ENCODE measurements at regions not wholly inside any gene's neighbourhood (a gene's known extent, or its start where the extent isn't known, plus 50 kb on each side); places are given as distances from the start of the nearest gene placed in this dataset.

DNA sequence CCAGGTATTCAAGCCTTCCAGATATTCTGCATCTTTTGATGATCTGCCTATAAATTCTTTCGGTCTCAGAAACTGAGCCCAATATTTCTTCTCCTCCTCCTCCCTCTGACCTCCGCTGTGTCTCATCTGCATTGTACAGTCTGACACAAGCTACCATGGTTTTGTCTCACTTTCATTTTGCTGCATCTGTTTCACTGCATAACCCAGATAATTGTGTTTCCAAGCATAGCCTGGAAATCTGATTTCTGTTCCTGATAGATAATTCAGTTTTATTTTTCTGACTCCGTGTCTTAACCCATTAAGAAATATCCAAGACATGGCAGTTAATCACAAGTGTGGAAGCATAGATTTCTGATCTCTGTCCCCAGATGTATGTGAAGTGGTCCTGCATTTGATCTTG lies 374.2 kb upstream of the SEMA3A start:
- H3K4me3 ChIP-seq (ENCODE audit: low read depth, low read length) = no peak overlapping the region
- DNase-seq (ENCODE audit: low read depth) = no peak
- TF ChIP-seq, protein P1, sequence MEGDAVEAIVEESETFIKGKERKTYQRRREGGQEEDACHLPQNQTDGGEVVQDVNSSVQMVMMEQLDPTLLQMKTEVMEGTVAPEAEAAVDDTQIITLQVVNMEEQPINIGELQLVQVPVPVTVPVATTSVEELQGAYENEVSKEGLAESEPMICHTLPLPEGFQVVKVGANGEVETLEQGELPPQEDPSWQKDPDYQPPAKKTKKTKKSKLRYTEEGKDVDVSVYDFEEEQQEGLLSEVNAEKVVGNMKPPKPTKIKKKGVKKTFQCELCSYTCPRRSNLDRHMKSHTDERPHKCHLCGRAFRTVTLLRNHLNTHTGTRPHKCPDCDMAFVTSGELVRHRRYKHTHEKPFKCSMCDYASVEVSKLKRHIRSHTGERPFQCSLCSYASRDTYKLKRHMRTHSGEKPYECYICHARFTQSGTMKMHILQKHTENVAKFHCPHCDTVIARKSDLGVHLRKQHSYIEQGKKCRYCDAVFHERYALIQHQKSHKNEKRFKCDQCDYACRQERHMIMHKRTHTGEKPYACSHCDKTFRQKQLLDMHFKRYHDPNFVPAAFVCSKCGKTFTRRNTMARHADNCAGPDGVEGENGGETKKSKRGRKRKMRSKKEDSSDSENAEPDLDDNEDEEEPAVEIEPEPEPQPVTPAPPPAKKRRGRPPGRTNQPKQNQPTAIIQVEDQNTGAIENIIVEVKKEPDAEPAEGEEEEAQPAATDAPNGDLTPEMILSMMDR (IDR thresholded peaks at IDR 0.05; ENCODE audit: low read depth, low read length, missing control alignments) = no peak
- in situ Hi-C loops (cut with HindIII; ENCODE audit: low sequenced_read_pairs) = no loop called here

DNA sequence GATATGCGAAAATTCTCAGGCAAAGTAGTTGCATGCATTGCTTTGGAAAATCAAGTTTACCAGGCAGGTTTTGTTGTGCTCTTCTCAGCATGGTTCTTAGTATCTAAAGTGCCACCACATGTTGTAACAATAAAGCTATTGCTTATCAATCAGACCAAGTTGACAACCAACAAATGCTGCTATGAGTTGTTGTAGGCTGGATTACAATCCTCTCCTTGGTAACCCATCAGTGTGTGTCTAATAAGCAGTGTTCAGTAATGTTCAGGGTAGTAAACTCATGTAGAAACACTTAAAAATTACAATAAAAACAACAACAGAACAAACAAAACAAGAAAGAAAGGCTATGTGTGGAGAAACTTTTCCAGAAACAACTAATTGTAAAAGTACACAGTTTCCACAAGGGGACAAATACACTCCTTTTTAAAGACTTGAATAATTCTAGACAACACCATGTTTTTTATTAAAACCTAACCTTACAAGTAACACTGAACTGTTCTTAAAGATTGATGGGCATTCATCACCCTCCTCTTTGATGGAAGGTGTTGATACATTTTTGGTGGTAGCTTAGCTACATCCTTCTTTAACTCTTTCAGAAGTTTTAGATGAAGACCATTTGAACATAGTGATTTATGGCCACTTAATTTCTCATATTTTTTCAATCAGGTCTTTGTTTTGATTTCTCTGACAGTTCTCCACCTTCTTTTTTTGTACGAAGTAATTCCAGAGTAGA lies 370.9 kb upstream of the SEMA3A start:
- in situ Hi-C loops (cut with HindIII; ENCODE audit: low sequenced_read_pairs) = no loop called here
- TF ChIP-seq, protein P1 (IDR thresholded peaks at IDR 0.05; ENCODE audit: low read depth, low read length, missing control alignments) = no peak
- DNase-seq (ENCODE audit: low read depth) = no peak

DNA sequence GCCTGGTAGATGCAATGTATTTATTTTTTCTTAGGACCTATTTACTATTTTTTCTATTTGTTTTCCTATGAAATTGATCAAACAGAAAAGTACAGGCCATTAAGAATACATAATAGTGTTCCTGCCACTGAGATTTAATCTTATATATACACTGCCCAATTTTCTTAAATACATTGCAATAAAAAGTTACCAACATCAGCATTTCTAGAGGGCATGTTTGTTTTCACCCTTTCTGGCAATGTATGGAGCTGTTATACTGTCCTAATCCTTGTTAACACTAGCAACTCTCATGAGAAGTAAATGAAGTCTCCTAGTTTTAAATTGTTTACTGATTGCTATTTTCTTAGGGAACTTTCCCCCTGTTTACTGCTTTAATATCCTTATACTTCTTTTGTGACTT lies 359.1 kb upstream of the SEMA3A start:
- no peak for DNase-seq (ENCODE audit: low read depth)
- TF ChIP-seq, protein P1 (IDR thresholded peaks at IDR 0.05; ENCODE audit: low read depth, low read length, missing control alignments) = no peak
- in situ Hi-C loops (cut with HindIII; ENCODE audit: low sequenced_read_pairs) = no loop called here
- H3K4me3 ChIP-seq (ENCODE audit: low read depth, low read length) = no peak overlapping the region

More for the DNA sequence above, 370.9 kb upstream of the SEMA3A start:
- H3K4me3 ChIP-seq (ENCODE audit: low read depth, low read length) = no peak overlapping the region

DNA sequence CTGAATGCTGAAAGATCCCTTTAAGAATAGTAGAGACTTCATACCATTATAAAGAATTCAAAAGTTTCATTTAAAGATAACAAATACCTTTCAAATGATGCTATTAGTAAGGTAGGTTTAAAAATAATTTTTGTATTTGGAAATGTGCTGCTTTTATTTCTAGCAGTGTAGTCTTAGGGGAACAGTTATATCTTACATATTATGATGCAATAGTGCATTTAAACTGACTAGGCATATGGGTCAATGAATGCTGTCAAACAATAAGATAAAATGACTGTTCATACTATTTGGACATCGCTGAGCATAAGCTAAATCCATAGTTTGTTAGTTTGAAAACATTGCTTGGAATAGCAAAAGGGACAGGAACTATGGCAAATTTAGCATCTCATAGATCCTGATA lies 354.8 kb upstream of the SEMA3A start:
- in situ Hi-C loops (cut with HindIII; ENCODE audit: low sequenced_read_pairs) = no loop called here
- TF ChIP-seq, protein P1 (IDR thresholded peaks at IDR 0.05; ENCODE audit: low read depth, low read length, missing control alignments) = no peak
- no peak for DNase-seq (ENCODE audit: low read depth)
- no peak overlapping the region for H3K4me3 ChIP-seq (ENCODE audit: low read depth, low read length)

DNA sequence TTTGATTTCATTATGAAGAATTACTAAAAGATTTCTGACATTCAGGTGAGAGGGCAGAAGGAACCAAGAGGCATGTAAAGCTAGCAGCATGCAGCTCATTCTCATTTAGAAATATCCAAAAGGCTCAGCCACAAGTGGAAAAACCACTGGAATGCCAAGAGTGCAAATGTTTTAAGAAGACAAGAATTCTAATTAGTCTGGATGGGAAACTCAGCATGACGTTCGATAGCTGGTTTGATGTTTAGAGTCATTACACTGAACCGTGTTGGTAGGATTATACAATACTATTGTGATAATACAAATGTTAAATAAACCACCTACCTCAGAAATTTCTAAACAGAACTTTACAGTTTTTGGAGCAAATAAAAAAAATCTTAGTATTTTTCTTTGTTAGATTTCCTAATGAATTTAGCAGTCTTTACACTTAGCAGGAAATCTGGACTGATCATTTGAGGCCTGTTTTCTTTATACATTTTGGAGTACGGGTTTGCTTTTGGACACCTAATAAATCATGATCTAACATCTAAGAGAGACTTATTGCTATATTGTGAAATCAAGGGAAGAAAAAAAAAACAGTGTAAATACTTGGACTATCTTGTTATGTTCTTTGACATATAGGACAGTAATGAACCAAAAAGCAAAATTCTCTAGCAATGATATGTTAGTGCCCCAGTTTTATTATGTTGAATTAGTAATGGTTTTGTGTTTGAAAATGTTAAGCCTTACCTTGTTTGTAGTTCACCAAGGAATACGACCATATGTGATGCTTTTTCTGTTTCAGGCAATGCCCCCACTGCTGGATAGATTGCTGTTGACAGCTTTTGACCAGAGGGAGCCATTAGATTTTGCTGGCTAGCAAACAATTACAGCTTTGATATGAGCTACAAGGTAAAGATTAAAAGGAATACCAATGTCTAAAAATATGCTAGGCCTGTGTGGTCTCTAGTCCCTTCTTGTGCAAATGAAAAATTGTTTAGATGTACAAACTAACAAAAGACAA lies 354.1 kb upstream of the SEMA3A start:
- TF ChIP-seq, protein P1 (IDR thresholded peaks at IDR 0.05; ENCODE audit: low read depth, low read length, missing control alignments) = no peak
- no peak overlapping the region for H3K4me3 ChIP-seq (ENCODE audit: low read depth, low read length)
- DNase-seq (ENCODE audit: low read depth) = peak; percentile 97
- in situ Hi-C loops (cut with HindIII; ENCODE audit: low sequenced_read_pairs) = no loop called here

DNA sequence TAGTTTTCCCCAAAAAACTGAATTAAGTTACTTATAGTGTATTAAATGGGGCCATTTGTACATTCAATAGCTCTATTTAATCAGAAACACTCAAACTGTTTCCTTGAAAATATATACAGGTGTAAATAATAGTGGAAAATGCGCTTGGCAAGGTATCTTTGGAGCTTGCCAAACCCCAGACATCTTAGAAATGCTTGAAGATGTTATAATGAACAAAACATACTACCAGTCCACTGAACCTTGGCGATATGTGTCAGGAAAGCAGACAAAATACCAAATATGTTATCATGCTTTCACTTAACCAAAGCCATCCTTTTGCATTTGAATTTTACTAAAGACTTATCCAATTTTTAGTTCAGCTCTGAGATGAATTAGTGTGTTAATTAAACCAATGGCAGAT lies 352.7 kb upstream of the SEMA3A start:
- in situ Hi-C loops (cut with HindIII; ENCODE audit: low sequenced_read_pairs) = no loop called here

More for the DNA sequence above, 352.7 kb upstream of the SEMA3A start:
- DNase-seq (ENCODE audit: low read depth) = no peak
- no peak overlapping the region for H3K4me3 ChIP-seq (ENCODE audit: low read depth, low read length)
- TF ChIP-seq, protein P1 (IDR thresholded peaks at IDR 0.05; ENCODE audit: low read depth, low read length, missing control alignments) = no peak

All from astrocyte of the cerebellum (primary cell).